MM.1S (cell line): ENCODE measurements at regions not wholly inside any gene's neighbourhood (a gene's known extent, or its start where the extent isn't known, plus 50 kb on each side); places are given as distances from the start of the nearest gene placed in this dataset.

Source experiments
- CTCF ChIP-seq: fragments of 300-600 bp; sonication (generic); IDR thresholded peaks from 2 replicates; pipeline ENCODE4 v1.5.1; 2016; ENCODE audit warnings: antibody characterized with exemption, low read length, mixed read lengths
- EZH2 ChIP-seq: fragments of 300-600 bp; sonication (generic); optimal IDR thresholded peaks from 2 replicates; pipeline ENCODE3; 2017; ENCODE audit warnings: low read depth, mild to moderate bottlenecking, antibody characterized with exemption, low read length, mixed read lengths

GRCh38 chr13:26929971-26930730 is 169.6 kb upstream of the GPR12 start:
- TF ChIP-seq EZH2 (no peak), CTCF (peak; percentile 68)
